ENCODE measurements at regions not wholly inside any gene's neighbourhood (a gene's known extent, or its start where the extent isn't known, plus 50 kb on each side); places are given as distances from the start of the nearest gene placed in this dataset.

DNA sequence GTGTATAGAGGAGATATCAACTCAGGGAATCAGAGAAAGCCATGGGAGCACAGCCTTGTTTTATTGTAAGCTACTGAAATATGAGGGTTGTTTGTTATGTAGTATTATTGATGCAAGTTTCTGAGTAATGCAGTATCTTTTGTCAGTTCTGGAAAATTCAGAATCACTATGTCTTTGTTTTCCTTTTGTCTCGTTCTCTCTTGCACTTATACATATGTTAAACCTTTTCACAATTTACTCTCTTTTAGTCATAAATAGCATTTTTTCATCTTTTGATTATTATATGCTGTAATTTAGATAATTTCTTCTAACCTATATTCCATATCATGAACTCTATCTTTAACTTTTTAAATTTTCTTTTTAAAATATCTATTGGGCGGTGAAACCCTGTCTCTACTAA lies 85.0 kb upstream of the COL3A1 start:
- Histone ChIP-seq H3K9ac (ENCODE audit: insufficient read depth, low read length) (no peak overlapping the region), H3K36me3 (ENCODE audit: control insufficient read depth, insufficient read depth, low read length) (no peaks in the 10 kb centered on the region), H2AFZ (ENCODE audit: low read length) (no peak overlapping the region), H3K79me2 (ENCODE audit: control insufficient read depth, insufficient read depth, low read length) (no peaks in the 10 kb centered on the region), H4K20me1 (ENCODE audit: control insufficient read depth, extremely low read depth, insufficient read depth, low read length) (no peaks in the 10 kb centered on the region), H3K27ac (ENCODE audit: insufficient read depth, low read length) (no peak overlapping the region), H3K4me1 (ENCODE audit: control insufficient read depth, extremely low read depth, insufficient read depth, low read length) (no peaks in the 10 kb centered on the region), H3K9me3 (ENCODE audit: control insufficient read depth, insufficient read depth, low read depth, low read length) (no peaks in the 10 kb centered on the region), H3K4me2 (ENCODE audit: extremely low read depth, insufficient read depth, low read length) (no peak overlapping the region), H3K27me3 (ENCODE audit: control insufficient read depth, insufficient read depth, low read length) (no peaks in the 10 kb centered on the region), H3K4me3 (replicated peaks in 1 of 4; ENCODE audit: control extremely low read depth in 1 of 4, insufficient read depth in 1 of 4, low read depth in 3 of 4, low read length in 4 of 4) (no peak overlapping the region)
- TF ChIP-seq, protein P1, sequence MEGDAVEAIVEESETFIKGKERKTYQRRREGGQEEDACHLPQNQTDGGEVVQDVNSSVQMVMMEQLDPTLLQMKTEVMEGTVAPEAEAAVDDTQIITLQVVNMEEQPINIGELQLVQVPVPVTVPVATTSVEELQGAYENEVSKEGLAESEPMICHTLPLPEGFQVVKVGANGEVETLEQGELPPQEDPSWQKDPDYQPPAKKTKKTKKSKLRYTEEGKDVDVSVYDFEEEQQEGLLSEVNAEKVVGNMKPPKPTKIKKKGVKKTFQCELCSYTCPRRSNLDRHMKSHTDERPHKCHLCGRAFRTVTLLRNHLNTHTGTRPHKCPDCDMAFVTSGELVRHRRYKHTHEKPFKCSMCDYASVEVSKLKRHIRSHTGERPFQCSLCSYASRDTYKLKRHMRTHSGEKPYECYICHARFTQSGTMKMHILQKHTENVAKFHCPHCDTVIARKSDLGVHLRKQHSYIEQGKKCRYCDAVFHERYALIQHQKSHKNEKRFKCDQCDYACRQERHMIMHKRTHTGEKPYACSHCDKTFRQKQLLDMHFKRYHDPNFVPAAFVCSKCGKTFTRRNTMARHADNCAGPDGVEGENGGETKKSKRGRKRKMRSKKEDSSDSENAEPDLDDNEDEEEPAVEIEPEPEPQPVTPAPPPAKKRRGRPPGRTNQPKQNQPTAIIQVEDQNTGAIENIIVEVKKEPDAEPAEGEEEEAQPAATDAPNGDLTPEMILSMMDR (conservative IDR thresholded peaks at IDR 0.05 in 1 of 2, IDR thresholded peaks at IDR 0.05 in 1 of 2; ENCODE audit: low read depth in 1 of 2, low read length in 2 of 2) = no peak
- TF ChIP-seq EZH2 (IDR thresholded peaks at IDR 0.05; ENCODE audit: low read length, missing control alignments) = no peak
- DNase-seq (ENCODE audit: low read depth in 2 of 2) = no peak

DNA sequence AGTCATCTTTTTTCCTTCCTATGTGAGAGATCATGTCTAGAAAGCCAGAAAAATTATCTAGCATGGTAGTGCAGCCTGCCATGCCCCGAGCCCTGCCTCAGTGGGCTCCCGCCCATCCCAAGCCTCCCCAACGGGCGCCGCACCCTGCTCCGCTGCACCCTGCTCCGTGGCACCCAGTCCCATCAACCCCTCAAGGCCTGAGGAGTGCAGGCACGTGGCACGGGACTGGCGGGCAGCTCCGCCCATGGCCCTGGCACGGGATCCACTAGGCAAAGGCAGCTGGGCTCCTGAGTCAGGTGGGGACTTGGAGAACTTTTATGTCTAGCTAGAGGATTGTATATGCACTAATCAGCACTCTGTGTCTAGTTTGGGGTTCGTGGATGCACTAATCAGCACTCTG lies 83.4 kb upstream of the COL3A1 start:
- Histone ChIP-seq H3K27me3 (ENCODE audit: control insufficient read depth, insufficient read depth, low read length) (no peaks in the 10 kb centered on the region), H2AFZ (ENCODE audit: low read length) (no peak overlapping the region), H3K79me2 (ENCODE audit: control insufficient read depth, insufficient read depth, low read length) (no peaks in the 10 kb centered on the region), H3K4me2 (ENCODE audit: extremely low read depth, insufficient read depth, low read length) (no peak overlapping the region), H3K4me1 (ENCODE audit: control insufficient read depth, extremely low read depth, insufficient read depth, low read length) (no peaks in the 10 kb centered on the region), H3K36me3 (ENCODE audit: control insufficient read depth, insufficient read depth, low read length) (no peaks in the 10 kb centered on the region), H3K27ac (ENCODE audit: insufficient read depth, low read length) (no peak overlapping the region), H3K9me3 (ENCODE audit: control insufficient read depth, insufficient read depth, low read depth, low read length) (no peaks in the 10 kb centered on the region), H3K4me3 (replicated peaks in 1 of 4; ENCODE audit: control extremely low read depth in 1 of 4, insufficient read depth in 1 of 4, low read depth in 3 of 4, low read length in 4 of 4) (no peak overlapping the region), H4K20me1 (ENCODE audit: control insufficient read depth, extremely low read depth, insufficient read depth, low read length) (no peaks in the 10 kb centered on the region), H3K9ac (ENCODE audit: insufficient read depth, low read length) (no peak overlapping the region)
- DNase-seq (ENCODE audit: low read depth in 2 of 2) = no peak
- TF ChIP-seq, protein P1 (conservative IDR thresholded peaks at IDR 0.05 in 1 of 2, IDR thresholded peaks at IDR 0.05 in 1 of 2; ENCODE audit: low read depth in 1 of 2, low read length in 2 of 2) = no peak
- TF ChIP-seq EZH2 (IDR thresholded peaks at IDR 0.05; ENCODE audit: low read length, missing control alignments) = no peak

DNA sequence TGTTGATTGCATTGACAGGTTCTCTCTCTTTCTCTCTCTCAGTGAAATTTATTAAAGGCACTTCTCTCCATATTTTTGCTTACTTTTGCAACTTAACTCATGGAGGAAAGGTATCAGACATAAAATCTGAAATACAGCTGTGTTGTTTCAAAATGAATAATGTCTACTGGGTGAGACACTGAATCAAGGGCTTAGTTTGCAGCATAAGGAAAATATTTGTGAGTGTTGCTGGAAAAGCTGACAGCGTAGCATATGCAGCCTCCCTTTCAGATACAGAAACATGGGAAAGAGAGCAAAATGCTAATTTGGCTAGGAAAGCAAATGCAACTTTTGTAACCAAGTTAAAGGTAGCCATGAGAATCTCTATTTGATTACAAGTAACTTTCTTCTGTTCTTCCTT lies 81.5 kb upstream of the COL3A1 start:
- Histone ChIP-seq H3K9me3 (ENCODE audit: control insufficient read depth, insufficient read depth, low read depth, low read length) (no peaks in the 10 kb centered on the region), H4K20me1 (ENCODE audit: control insufficient read depth, extremely low read depth, insufficient read depth, low read length) (no peaks in the 10 kb centered on the region), H3K36me3 (ENCODE audit: control insufficient read depth, insufficient read depth, low read length) (no peaks in the 10 kb centered on the region), H3K79me2 (ENCODE audit: control insufficient read depth, insufficient read depth, low read length) (no peaks in the 10 kb centered on the region), H3K9ac (ENCODE audit: insufficient read depth, low read length) (no peak overlapping the region), H2AFZ (ENCODE audit: low read length) (no peak overlapping the region), H3K4me2 (ENCODE audit: extremely low read depth, insufficient read depth, low read length) (no peak overlapping the region), H3K4me3 (replicated peaks in 1 of 4; ENCODE audit: control extremely low read depth in 1 of 4, insufficient read depth in 1 of 4, low read depth in 3 of 4, low read length in 4 of 4) (no peak overlapping the region), H3K27me3 (ENCODE audit: control insufficient read depth, insufficient read depth, low read length) (no peaks in the 10 kb centered on the region), H3K27ac (ENCODE audit: insufficient read depth, low read length) (no peak overlapping the region), H3K4me1 (ENCODE audit: control insufficient read depth, extremely low read depth, insufficient read depth, low read length) (no peaks in the 10 kb centered on the region)
- no peak for TF ChIP-seq EZH2 (IDR thresholded peaks at IDR 0.05; ENCODE audit: low read length, missing control alignments)
- TF ChIP-seq, protein P1 (conservative IDR thresholded peaks at IDR 0.05 in 1 of 2, IDR thresholded peaks at IDR 0.05 in 1 of 2; ENCODE audit: low read depth in 1 of 2, low read length in 2 of 2) = no peak
- peak; percentile 47 to 86 for DNase-seq (ENCODE audit: low read depth in 2 of 2)
